Tibial artery (tissue), 4 donors: ENCODE measurements at regions not wholly inside any gene's neighbourhood (a gene's known extent, or its start where the extent isn't known, plus 50 kb on each side); places are given as distances from the start of the nearest gene placed in this dataset.
"Not testable (repeated sequence)": the region's sequence is repeated elsewhere in the genome, so short reads cannot be mapped to it uniquely, and the experiment has no call there.

Source experiments
- DNase-seq, 2 donors: peaks; one replicate each; pipeline ENCODE4 v3.0.0-alpha.2; 2019
- H3K27ac ChIP-seq, 2 donors: fragments of 200-600 bp; sonication (generic) in 1 of 2; 1 replicate in 1 of 2; 2 replicates in 1 of 2; pipeline ENCODE4 v1.5.1; 2018 to 2019; ENCODE audit warnings: mild to moderate bottlenecking in 1 of 2
- H3K27me3 ChIP-seq, 2 donors: fragments of 200-600 bp; sonication (generic) in 1 of 2; one replicate each; pipeline versions ENCODE4 v1.5.1 to v1.6.0; 2016 to 2019
- H3K36me3 ChIP-seq, 3 donors: fragments of 200-600 bp; sonication (generic) in 2 of 3; one replicate each; pipeline ENCODE4 v1.5.1; 2016 to 2019; ENCODE audit warnings: mild to moderate bottlenecking in 2 of 3
- H3K4me1 ChIP-seq, 4 donors: fragments of 200-600 bp; sonication (generic) in 2 of 4; 1 replicate in 3 of 4; 2 replicates in 1 of 4; pipeline ENCODE4 v1.5.1; 2016 to 2019
- H3K4me3 ChIP-seq, 2 donors: fragments of 200-600 bp; sonication (generic) in 1 of 2; 1 replicate in 1 of 2; 2 replicates in 1 of 2; pipeline ENCODE4 v1.5.1; 2018 to 2019; ENCODE audit warnings: mild to moderate bottlenecking in 2 of 2
- H3K9me3 ChIP-seq, 3 donors: fragments of 200-600 bp; sonication (generic) in 1 of 3; one replicate each; pipeline ENCODE4 v1.5.1; 2016 to 2019
- CTCF ChIP-seq, 2 experiments: fragments of 200-600 bp in 1 of 2; fragments of 450-650 bp in 1 of 2; IDR thresholded peaks; one replicate each; pipeline ENCODE4 v1.5.1; 2017 to 2019; ENCODE audit warnings: antibody characterized with exemption in 2 of 2, mild to moderate bottlenecking in 1 of 2, moderate library complexity in 1 of 2
- intact Hi-C: fragments of 100-400 bp; cut with DNase I; formaldehyde crosslinking; loops from one replicate; pipeline ENCODE4 v1.15.0; 2023; ENCODE audit warnings: low total_unique reads

DNA sequence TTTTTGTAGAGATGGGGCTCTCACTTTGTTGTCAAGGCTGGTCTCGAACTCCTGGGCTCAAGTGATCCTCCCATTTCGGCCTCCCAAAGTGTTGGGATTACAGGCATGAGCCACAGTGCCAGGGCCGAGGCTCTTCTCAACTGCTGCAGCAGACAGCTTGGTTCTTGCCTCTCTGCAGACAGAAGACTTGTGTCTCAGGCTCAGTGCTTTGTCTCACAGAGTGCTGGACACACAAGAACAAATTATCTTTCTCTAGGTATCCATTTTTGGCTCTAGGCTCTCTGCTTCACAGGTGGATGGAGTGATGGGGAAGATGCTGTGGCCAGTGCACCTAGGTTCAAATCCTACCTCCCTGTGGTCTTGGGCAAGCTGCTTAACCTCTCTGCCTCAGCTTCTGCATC, 80.8 kb upstream of the RNU2-1 start:
- DNase-seq, result peak in 1 of 2 donors; percentile 55
- Histone ChIP-seq H3K4me1 (no peaks in the 10 kb centered on the region), H3K9me3 (no peaks in the 10 kb centered on the region), H3K36me3 (no peaks in the 10 kb centered on the region), H3K27ac (no peak overlapping the region), H3K4me3 (no peak overlapping the region), H3K27me3 (no peaks in the 10 kb centered on the region)
- no peak for TF ChIP-seq CTCF (IDR thresholded peaks at IDR 0.05)
- intact Hi-C loops, result no loop called here

GRCh38 chr17:43312011-43312410, 78.2 kb upstream of the RNU2-1 start:
- no peaks in the 10 kb centered on the region for H3K9me3 ChIP-seq
- intact Hi-C loops, result no loop called here
- no peak overlapping the region for H3K4me3 ChIP-seq
- H3K4me1 ChIP-seq, result no peaks in the 10 kb centered on the region
- no peaks in the 10 kb centered on the region for H3K36me3 ChIP-seq
- no peak for TF ChIP-seq CTCF (IDR thresholded peaks at IDR 0.05)
- peak in 1 of 2 donors; percentile 38 for DNase-seq
- no peak overlapping the region for H3K27ac ChIP-seq
- H3K27me3 ChIP-seq, result no peaks in the 10 kb centered on the region

GRCh38 chr17:43309505-43310332, 75.9 kb upstream of the RNU2-1 start:
- peak in 1 of 2 donors; percentile 38 for DNase-seq
- Histone ChIP-seq H3K4me3 (no peak overlapping the region), H3K27me3 (no peaks in the 10 kb centered on the region), H3K36me3 (no peaks in the 10 kb centered on the region), H3K27ac (no peak overlapping the region), H3K9me3 (no peaks in the 10 kb centered on the region), H3K4me1 (no peaks in the 10 kb centered on the region)
- intact Hi-C loops, result no loop called here
- TF ChIP-seq CTCF (IDR thresholded peaks at IDR 0.05), result no peak

DNA sequence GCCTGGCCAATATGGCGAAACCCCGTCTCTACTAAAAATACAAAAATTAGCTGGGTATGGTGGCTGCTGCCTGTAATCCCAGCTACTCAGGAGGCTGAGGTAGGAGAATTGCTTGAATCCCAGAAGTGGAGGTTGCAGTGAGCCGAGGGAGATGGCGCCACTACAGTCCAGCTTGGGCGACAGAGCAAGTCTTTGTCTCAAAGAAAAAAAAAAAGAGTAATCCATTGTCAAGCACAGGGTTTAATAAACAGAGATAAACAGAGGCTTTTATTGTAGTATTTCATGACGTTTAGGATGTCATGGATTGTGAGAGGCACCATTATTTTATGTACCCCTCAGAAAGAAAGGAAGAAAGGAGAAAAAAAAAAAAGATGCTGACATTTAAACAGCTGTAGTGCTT, 75.2 kb upstream of the RNU2-1 start:
- no peak for DNase-seq
- no peaks in the 10 kb centered on the region for H3K27me3 ChIP-seq
- no peaks in the 10 kb centered on the region for H3K4me1 ChIP-seq
- intact Hi-C loops, result no loop called here
- no peak overlapping the region for H3K4me3 ChIP-seq
- no peak overlapping the region for H3K27ac ChIP-seq
- H3K36me3 ChIP-seq, result no peaks in the 10 kb centered on the region
- H3K9me3 ChIP-seq, result no peaks in the 10 kb centered on the region
- no peak for TF ChIP-seq CTCF (IDR thresholded peaks at IDR 0.05)

DNA sequence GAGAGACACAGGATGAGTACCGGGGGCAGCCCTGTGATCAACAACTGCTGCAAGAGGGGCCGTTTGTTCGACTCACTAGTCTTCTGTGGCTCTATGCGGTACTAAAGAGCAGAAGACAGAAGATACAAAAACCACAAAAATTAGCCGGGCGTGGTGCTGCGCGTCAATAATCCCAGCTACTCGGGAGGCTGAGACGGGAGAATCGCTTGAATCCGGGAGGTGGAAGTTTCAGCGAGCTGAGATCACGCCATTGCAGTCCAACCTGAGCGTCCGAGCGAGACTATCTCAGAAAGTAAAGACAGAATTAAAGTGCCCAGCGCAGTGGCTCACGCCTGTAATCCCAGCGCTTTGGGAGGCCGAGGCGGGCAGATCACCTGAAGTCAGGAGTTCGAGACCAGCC, 71.0 kb upstream of the RNU2-1 start:
- H3K4me1 ChIP-seq, H3K36me3 ChIP-seq, H3K4me3 ChIP-seq, H3K9me3 ChIP-seq, intact Hi-C loops, H3K27ac ChIP-seq, H3K27me3 ChIP-seq: not testable (repeated sequence)
- DNase-seq, result peak in 1 of 2 donors; percentile 54

- H3K27me3 ChIP-seq, intact Hi-C loops, H3K27ac ChIP-seq, H3K36me3 ChIP-seq, H3K4me1 ChIP-seq, H3K4me3 ChIP-seq, DNase-seq, H3K9me3 ChIP-seq: not testable (repeated sequence)
Observed at GRCh38 chr17:43303049-43303448, 69.3 kb upstream of the RNU2-1 start.

- H3K9me3 ChIP-seq, DNase-seq, intact Hi-C loops, H3K4me3 ChIP-seq, H3K4me1 ChIP-seq, H3K36me3 ChIP-seq, H3K27ac ChIP-seq, H3K27me3 ChIP-seq: not testable (repeated sequence)
Observed at GRCh38 chr17:43299300-43300076, 65.7 kb upstream of the RNU2-1 start.

- H3K27me3 ChIP-seq, H3K4me1 ChIP-seq, DNase-seq, H3K36me3 ChIP-seq, H3K4me3 ChIP-seq, intact Hi-C loops, H3K9me3 ChIP-seq, H3K27ac ChIP-seq: not testable (repeated sequence)
Observed at GRCh38 chr17:43289670-43290069, 55.9 kb upstream of the RNU2-1 start.

GRCh38 chr17:43283606-43284005, 49.8 kb upstream of the RNU2-1 start:
- H3K27me3 ChIP-seq, H3K36me3 ChIP-seq, intact Hi-C loops, H3K9me3 ChIP-seq, H3K4me1 ChIP-seq, DNase-seq, H3K27ac ChIP-seq, H3K4me3 ChIP-seq: not testable (repeated sequence)
